ENCODE measurements at regions not wholly inside any gene's neighbourhood (a gene's known extent, or its start where the extent isn't known, plus 50 kb on each side); places are given as distances from the start of the nearest gene placed in this dataset.

- 88% methylated on average over 1 of the region's 1 CpG for WGBS (ENCODE audit: low lambda C conversion rate)
- Histone ChIP-seq H3K79me2 (ENCODE audit: insufficient read depth) (no peaks in the 10 kb centered on the region), H3F3A (replicated peaks; ENCODE audit: insufficient read depth) (peaks cover 6% of the 10 kb centered on the region), H2AFZ (ENCODE audit: low read depth) (peak overlapping the region; percentile 58; the same call in 1 of the 2 replicates), H3K4me2 (no peak overlapping the region), H4K20me1 (ENCODE audit: insufficient read depth) (no peaks in the 10 kb centered on the region), H3K9me3 (no peaks in the 10 kb centered on the region), H3K4me3 (ENCODE audit: low read depth in 2 of 2, low read length in 1 of 2) (no peak overlapping the region), H3K9ac (no peak overlapping the region), H3K27me3 (ENCODE audit: insufficient read depth) (no peaks in the 10 kb centered on the region), H3K36me3 (replicated peaks in 1 of 2; ENCODE audit: control insufficient read depth in 1 of 2, insufficient read depth in 2 of 2, low read length in 1 of 2) (no peaks in the 10 kb centered on the region), H3K27ac (ENCODE audit: low read depth in 2 of 2, low read length in 1 of 2) (no peak overlapping the region; a peak in 1 of 4 replicates), H3K4me1 (ENCODE audit: control insufficient read depth in 1 of 2, insufficient read depth in 2 of 2, low read depth in 1 of 2, low read length in 1 of 2) (peaks cover 0 to 31% of the 10 kb centered on the region in 2 experiments; a peak in 2 of 4 replicates), H3K9me2 (no peaks in the 10 kb centered on the region)
- ChIA-PET CTCF (no interaction called here), POLR2A (no interaction called here)
- no peak for TF ChIP-seq MXI1 (IDR thresholded peaks at IDR 0.05; ENCODE audit: low read depth, low read length)
- no peak for TF ChIP-seq RAD21 (IDR thresholded peaks at IDR 0.05; ENCODE audit: low read length)
- TF ChIP-seq ZBTB33 (IDR thresholded peaks at IDR 0.05; ENCODE audit: borderline replicate concordance, low read depth), result no peak
- no peak for TF ChIP-seq NFIC (IDR thresholded peaks at IDR 0.05; ENCODE audit: borderline replicate concordance)
- TF ChIP-seq RFX5 (IDR thresholded peaks at IDR 0.05; ENCODE audit: low read length), result no peak
- no peak for TF ChIP-seq FOXM1 (IDR thresholded peaks at IDR 0.05; ENCODE audit: low read depth)
- TF ChIP-seq, protein P1, sequence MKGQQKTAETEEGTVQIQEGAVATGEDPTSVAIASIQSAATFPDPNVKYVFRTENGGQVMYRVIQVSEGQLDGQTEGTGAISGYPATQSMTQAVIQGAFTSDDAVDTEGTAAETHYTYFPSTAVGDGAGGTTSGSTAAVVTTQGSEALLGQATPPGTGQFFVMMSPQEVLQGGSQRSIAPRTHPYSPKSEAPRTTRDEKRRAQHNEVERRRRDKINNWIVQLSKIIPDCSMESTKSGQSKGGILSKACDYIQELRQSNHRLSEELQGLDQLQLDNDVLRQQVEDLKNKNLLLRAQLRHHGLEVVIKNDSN (IDR thresholded peaks at IDR 0.05; ENCODE audit: borderline replicate concordance, low read depth), result no peak
- TF ChIP-seq CTCF (IDR thresholded peaks at IDR 0.05), result no peak
- TF ChIP-seq, protein P2, sequence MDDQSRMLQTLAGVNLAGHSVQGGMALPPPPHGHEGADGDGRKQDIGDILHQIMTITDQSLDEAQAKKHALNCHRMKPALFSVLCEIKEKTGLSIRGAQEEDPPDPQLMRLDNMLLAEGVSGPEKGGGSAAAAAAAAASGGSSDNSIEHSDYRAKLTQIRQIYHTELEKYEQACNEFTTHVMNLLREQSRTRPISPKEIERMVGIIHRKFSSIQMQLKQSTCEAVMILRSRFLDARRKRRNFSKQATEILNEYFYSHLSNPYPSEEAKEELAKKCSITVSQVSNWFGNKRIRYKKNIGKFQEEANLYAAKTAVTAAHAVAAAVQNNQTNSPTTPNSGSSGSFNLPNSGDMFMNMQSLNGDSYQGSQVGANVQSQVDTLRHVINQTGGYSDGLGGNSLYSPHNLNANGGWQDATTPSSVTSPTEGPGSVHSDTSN (IDR thresholded peaks at IDR 0.05), result no peak
- no peak for TF ChIP-seq RCOR1 (IDR thresholded peaks at IDR 0.05; ENCODE audit: low read length)
- TF ChIP-seq POLR2AphosphoS5 (IDR thresholded peaks at IDR 0.05; ENCODE audit: low read depth, low read length), result no peak
- TF ChIP-seq, protein P3, sequence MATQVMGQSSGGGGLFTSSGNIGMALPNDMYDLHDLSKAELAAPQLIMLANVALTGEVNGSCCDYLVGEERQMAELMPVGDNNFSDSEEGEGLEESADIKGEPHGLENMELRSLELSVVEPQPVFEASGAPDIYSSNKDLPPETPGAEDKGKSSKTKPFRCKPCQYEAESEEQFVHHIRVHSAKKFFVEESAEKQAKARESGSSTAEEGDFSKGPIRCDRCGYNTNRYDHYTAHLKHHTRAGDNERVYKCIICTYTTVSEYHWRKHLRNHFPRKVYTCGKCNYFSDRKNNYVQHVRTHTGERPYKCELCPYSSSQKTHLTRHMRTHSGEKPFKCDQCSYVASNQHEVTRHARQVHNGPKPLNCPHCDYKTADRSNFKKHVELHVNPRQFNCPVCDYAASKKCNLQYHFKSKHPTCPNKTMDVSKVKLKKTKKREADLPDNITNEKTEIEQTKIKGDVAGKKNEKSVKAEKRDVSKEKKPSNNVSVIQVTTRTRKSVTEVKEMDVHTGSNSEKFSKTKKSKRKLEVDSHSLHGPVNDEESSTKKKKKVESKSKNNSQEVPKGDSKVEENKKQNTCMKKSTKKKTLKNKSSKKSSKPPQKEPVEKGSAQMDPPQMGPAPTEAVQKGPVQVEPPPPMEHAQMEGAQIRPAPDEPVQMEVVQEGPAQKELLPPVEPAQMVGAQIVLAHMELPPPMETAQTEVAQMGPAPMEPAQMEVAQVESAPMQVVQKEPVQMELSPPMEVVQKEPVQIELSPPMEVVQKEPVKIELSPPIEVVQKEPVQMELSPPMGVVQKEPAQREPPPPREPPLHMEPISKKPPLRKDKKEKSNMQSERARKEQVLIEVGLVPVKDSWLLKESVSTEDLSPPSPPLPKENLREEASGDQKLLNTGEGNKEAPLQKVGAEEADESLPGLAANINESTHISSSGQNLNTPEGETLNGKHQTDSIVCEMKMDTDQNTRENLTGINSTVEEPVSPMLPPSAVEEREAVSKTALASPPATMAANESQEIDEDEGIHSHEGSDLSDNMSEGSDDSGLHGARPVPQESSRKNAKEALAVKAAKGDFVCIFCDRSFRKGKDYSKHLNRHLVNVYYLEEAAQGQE (IDR thresholded peaks at IDR 0.05; ENCODE audit: low read depth, low read length), result no peak
- TF ChIP-seq EP300 (IDR thresholded peaks at IDR 0.05; ENCODE audit: borderline replicate concordance in 1 of 2, low read depth in 1 of 2, low read length in 1 of 2), result no peak
- no peak for TF ChIP-seq SMC3 (IDR thresholded peaks at IDR 0.05; ENCODE audit: low read depth, low read length)
- no peak for DNase-seq
Observed at GRCh38 chr5:43772458-43772763, 169.4 kb downstream of the NNT start.

All from SK-N-SH (cell line).